ENCODE measurements at regions not wholly inside any gene's neighbourhood (a gene's known extent, or its start where the extent isn't known, plus 50 kb on each side); places are given as distances from the start of the nearest gene placed in this dataset.
A peak's percentile ranks its signal among the peaks of the same experiment; 100 is the strongest.

GRCh38 chr3:153026026-153026425 lies 136.0 kb upstream of the RAP2B start:
- FAIRE-seq = peak; percentile 85

GRCh38 chr3:153028381-153028780 lies 133.6 kb upstream of the RAP2B start:
- DNase-seq (ENCODE audit: low read depth in 1 of 2, low spot score in 1 of 2) (no peak), ATAC-seq (no peak), FAIRE-seq (no peak)
- H3K9me3 ChIP-seq = no peaks in the 10 kb centered on the region
- no peak for TF ChIP-seq ZC3H11A (IDR thresholded peaks at IDR 0.05)
- TF ChIP-seq HOXB5 (CRISPR knock-in tag; IDR thresholded peaks at IDR 0.05) = no peak
- no peak for TF ChIP-seq KDM1A (IDR thresholded peaks at IDR 0.05; ENCODE audit: low read depth)
- no peak for TF ChIP-seq PBX3 (IDR thresholded peaks at IDR 0.05)
- no peak for TF ChIP-seq FOSL2 (IDR thresholded peaks at IDR 0.05)
- TF ChIP-seq FOSL2 (CRISPR knock-in tag; IDR thresholded peaks at IDR 0.05) = no peak
- TF ChIP-seq MAZ (IDR thresholded peaks at IDR 0.05; ENCODE audit: borderline replicate concordance, low read depth, low read length) = no peak
- no peak for TF ChIP-seq NR3C1 (IDR thresholded peaks at IDR 0.05)
- no peak for TF ChIP-seq CBX2 (IDR thresholded peaks at IDR 0.05; ENCODE audit: borderline replicate concordance, low read depth)
- TF ChIP-seq SREBF2 (IDR thresholded peaks at IDR 0.05) = no peak
- TF ChIP-seq RCOR1 (IDR thresholded peaks at IDR 0.05; ENCODE audit: low read depth, low read length) = no peak
- no peak for TF ChIP-seq CBX8 (IDR thresholded peaks at IDR 0.05)
- no peak for TF ChIP-seq MYC (IDR thresholded peaks at IDR 0.05; ENCODE audit: borderline replicate concordance, low read length)
- no peak for TF ChIP-seq NFE2L2 (conservative IDR thresholded peaks at IDR 0.05; ENCODE audit: low read length)
- TF ChIP-seq HDAC2 (IDR thresholded peaks at IDR 0.05) = no peak
- TF ChIP-seq CHD4 (IDR thresholded peaks at IDR 0.05; ENCODE audit: borderline replicate concordance) = no peak
- no peak overlapping the region for H3K27ac ChIP-seq
- H3K4me1 ChIP-seq = no peaks in the 10 kb centered on the region
- 79% methylated on average over 6 of the region's 6 CpGs for WGBS (ENCODE audit: missing lambda C conversion rate)
- ChIA-PET CTCF (interaction anchor here (0.8 to 4.0 kb wide), 4 partner anchors 13 to 741 kb away, joined by 3 to 21 read pairs (median 3); no protein-coding TSS in a partner anchor), POLR2A (no interaction called here)
- no peak overlapping the region for H3K4me2 ChIP-seq
- H3K4me3 ChIP-seq = no peak overlapping the region

More at GRCh38 chr3:153026026-153026425, 136.0 kb upstream of the RAP2B start:
- Histone ChIP-seq H3K27ac (no peak overlapping the region), H3K4me2 (no peak overlapping the region), H3K4me3 (no peak overlapping the region), H3K9me3 (no peaks in the 10 kb centered on the region), H3K4me1 (no peaks in the 10 kb centered on the region)
- ChIA-PET POLR2A (interaction anchor here (1.0 kb wide), 1 partner anchor 135 kb away, joined by 3 read pairs; no protein-coding TSS in a partner anchor), CTCF (interaction anchor here (0.6 to 3.8 kb wide), 16 partner anchors 8 to 1095 kb away, joined by 3 to 17 read pairs (median 3); no protein-coding TSS in a partner anchor)
- WGBS (ENCODE audit: missing lambda C conversion rate) = 22% methylated on average over 3 of the region's 3 CpGs
- ATAC-seq (peak; percentile 19 to 56; a peak in 2 of 6 replicates), DNase-seq (ENCODE audit: low read depth in 1 of 2, low spot score in 1 of 2) (peak; percentile 31 to 49)
- TF ChIP-seq EHMT2 (IDR thresholded peaks at IDR 0.05; ENCODE audit: low read depth) (no peak), ZNF302 (CRISPR knock-in tag; IDR thresholded peaks at IDR 0.05) (no peak), NR3C1 (IDR thresholded peaks at IDR 0.05) (no peak), KDM5A (IDR thresholded peaks at IDR 0.05) (no peak), CEBPB (IDR thresholded peaks at IDR 0.05) (no peak), USF2 (IDR thresholded peaks at IDR 0.05) (no peak), CBX8 (IDR thresholded peaks at IDR 0.05) (no peak), JUN (IDR thresholded peaks at IDR 0.05) (no peak), PHF8 (IDR thresholded peaks at IDR 0.05; ENCODE audit: borderline replicate concordance, low read depth) (no peak), ATOH8 (CRISPR knock-in tag; IDR thresholded peaks at IDR 0.05; ENCODE audit: low read depth) (no peak), EP300 (IDR thresholded peaks at IDR 0.05) (no peak), GATA3 (IDR thresholded peaks at IDR 0.05; ENCODE audit: borderline replicate concordance) (no peak), CTCF (IDR thresholded peaks at IDR 0.05) (peak; percentile 81), SMC3 (IDR thresholded peaks at IDR 0.05) (peak; percentile 92), RAD21 (conservative IDR thresholded peaks at IDR 0.05 in 1 of 2, IDR thresholded peaks at IDR 0.05 in 1 of 2) (peak; percentile 92 to 93), TP53 (CRISPR knock-in tag; IDR thresholded peaks at IDR 0.05) (no peak), HES2 (IDR thresholded peaks at IDR 0.05) (no peak)
